Testis (tissue), 2 donors: ENCODE measurements at regions not wholly inside any gene's neighbourhood (a gene's known extent, or its start where the extent isn't known, plus 50 kb on each side); places are given as distances from the start of the nearest gene placed in this dataset.

Source experiments
- POLR2A ChIP-seq: fragments of 450-650 bp; IDR thresholded peaks from one replicate; pipeline ENCODE4 v1.6.1; 2017; ENCODE audit warnings: antibody characterized with exemption, mild to moderate bottlenecking, moderate library complexity
- TF ChIP-seq, protein P1 (sequence below), 3 experiments: fragments of 450-650 bp in 2 of 3; fragments of 200-600 bp in 1 of 3; sonication (generic) in 1 of 3; IDR thresholded peaks; one replicate each; pipeline ENCODE4 v1.5.1; 2016 to 2019; ENCODE audit warnings: antibody characterized with exemption in 3 of 3, mild to moderate bottlenecking in 2 of 3, moderate library complexity in 1 of 3

DNA sequence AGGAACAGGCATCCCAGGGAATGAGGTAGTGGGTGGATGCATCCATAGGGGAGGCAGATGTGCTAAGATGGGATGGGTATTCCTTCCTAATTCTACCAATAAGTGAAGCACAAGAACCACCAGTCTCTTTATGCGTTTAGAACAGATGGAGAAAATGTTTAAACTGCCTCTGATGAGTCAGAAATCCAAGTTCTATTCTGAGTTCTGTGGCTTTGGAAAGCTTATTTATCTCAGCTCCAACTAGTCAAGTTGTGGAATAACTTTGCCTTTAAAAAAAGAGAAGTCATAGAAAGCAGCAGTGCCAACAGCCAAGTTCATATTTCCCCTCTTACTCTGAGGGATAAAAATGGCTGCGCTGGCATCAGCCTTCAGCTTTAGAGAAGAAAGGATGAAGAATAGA is 761.7 kb downstream of the IGSF11 start:
- TF ChIP-seq, protein P1, sequence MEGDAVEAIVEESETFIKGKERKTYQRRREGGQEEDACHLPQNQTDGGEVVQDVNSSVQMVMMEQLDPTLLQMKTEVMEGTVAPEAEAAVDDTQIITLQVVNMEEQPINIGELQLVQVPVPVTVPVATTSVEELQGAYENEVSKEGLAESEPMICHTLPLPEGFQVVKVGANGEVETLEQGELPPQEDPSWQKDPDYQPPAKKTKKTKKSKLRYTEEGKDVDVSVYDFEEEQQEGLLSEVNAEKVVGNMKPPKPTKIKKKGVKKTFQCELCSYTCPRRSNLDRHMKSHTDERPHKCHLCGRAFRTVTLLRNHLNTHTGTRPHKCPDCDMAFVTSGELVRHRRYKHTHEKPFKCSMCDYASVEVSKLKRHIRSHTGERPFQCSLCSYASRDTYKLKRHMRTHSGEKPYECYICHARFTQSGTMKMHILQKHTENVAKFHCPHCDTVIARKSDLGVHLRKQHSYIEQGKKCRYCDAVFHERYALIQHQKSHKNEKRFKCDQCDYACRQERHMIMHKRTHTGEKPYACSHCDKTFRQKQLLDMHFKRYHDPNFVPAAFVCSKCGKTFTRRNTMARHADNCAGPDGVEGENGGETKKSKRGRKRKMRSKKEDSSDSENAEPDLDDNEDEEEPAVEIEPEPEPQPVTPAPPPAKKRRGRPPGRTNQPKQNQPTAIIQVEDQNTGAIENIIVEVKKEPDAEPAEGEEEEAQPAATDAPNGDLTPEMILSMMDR (IDR thresholded peaks at IDR 0.05), result no peak
- no peak for TF ChIP-seq POLR2A
